ENCODE measurements at regions not wholly inside any gene's neighbourhood (a gene's known extent, or its start where the extent isn't known, plus 50 kb on each side); places are given as distances from the start of the nearest gene placed in this dataset.

DNA sequence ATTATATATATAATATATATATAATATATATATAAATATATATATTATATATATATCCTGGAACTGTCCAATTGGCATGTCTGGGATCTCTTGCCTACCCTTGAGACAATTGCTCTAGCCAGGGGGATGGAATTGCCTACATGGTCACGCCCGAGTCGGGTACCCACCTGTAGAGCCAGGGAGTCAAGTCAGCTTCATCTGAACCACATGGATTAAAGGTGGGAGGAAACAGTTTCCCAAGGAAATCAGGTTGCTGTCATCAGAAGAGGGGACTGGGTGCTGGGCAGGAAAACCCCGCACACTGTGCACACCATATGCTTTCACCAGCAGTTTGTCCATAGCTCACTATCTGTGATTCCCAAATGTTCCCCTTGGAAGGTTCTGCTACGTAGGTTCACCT lies 252.5 kb upstream of the NOX3 start:
- Histone ChIP-seq H3K4me3 (ENCODE audit: low read depth, low read length, poor library complexity, severe bottlenecking) (no peak overlapping the region), H3K4me2 (ENCODE audit: low read length) (no peak overlapping the region), H3K4me1 (ENCODE audit: insufficient read depth, low read length, poor library complexity, severe bottlenecking) (no peaks in the 10 kb centered on the region), H3K27ac (ENCODE audit: low read depth, low read length, poor library complexity, severe bottlenecking) (no peak overlapping the region), H3K79me2 (ENCODE audit: insufficient read depth, low read depth, low read length) (no peaks in the 10 kb centered on the region), H3K9me2 (ENCODE audit: insufficient read depth, low read length) (no peaks in the 10 kb centered on the region), H3K9me3 (ENCODE audit: low read length) (no peaks in the 10 kb centered on the region), H3K36me3 (ENCODE audit: insufficient read depth, low read length) (no peaks in the 10 kb centered on the region), H2AFZ (ENCODE audit: low read length) (no peak overlapping the region), H4K20me1 (ENCODE audit: insufficient read depth, low read length) (no peaks in the 10 kb centered on the region)
- TF ChIP-seq, protein P1, sequence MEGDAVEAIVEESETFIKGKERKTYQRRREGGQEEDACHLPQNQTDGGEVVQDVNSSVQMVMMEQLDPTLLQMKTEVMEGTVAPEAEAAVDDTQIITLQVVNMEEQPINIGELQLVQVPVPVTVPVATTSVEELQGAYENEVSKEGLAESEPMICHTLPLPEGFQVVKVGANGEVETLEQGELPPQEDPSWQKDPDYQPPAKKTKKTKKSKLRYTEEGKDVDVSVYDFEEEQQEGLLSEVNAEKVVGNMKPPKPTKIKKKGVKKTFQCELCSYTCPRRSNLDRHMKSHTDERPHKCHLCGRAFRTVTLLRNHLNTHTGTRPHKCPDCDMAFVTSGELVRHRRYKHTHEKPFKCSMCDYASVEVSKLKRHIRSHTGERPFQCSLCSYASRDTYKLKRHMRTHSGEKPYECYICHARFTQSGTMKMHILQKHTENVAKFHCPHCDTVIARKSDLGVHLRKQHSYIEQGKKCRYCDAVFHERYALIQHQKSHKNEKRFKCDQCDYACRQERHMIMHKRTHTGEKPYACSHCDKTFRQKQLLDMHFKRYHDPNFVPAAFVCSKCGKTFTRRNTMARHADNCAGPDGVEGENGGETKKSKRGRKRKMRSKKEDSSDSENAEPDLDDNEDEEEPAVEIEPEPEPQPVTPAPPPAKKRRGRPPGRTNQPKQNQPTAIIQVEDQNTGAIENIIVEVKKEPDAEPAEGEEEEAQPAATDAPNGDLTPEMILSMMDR (conservative IDR thresholded peaks at IDR 0.05; ENCODE audit: low read length) = no peak
- TF ChIP-seq EZH2phosphoT487 (IDR thresholded peaks at IDR 0.05; ENCODE audit: borderline replicate concordance, low read depth, low read length) = no peak
- DNase-seq (ENCODE audit: low spot score) = no peak
- BruUV-seq (replicated peaks) = no TSS peak
- ChIA-PET POLR2A (no interaction called here), CTCF (ENCODE audit: unreplicated experiment) (no interaction called here)
- intact Hi-C loops (cut with micrococcal nuclease; ENCODE audit: unreplicated experiment) = no loop called here

DNA sequence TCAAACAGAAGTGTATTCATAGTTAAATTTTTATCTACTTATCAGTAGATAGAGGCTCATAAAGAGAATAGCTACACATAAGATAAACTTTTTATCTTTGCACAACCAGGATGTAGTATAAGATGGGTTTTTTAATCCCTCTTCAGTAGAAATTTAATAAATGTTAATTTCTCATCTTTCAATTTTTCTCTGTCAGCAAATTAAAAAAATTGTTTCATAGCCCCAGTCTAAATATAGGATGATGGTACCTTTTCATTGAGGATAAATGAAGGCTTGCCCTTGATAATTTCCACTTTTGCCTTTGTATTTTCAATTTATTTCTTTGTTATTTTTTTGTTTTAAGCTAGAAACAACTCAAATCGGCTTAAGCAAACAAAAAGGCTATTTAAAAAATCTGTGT lies 251.2 kb upstream of the NOX3 start:
- DNase-seq (ENCODE audit: low spot score) = no peak
- ChIA-PET POLR2A (no interaction called here), CTCF (ENCODE audit: unreplicated experiment) (no interaction called here)
- Histone ChIP-seq H3K4me3 (ENCODE audit: low read depth, low read length, poor library complexity, severe bottlenecking) (no peak overlapping the region), H2AFZ (ENCODE audit: low read length) (no peak overlapping the region), H3K9me3 (ENCODE audit: low read length) (no peaks in the 10 kb centered on the region), H3K79me2 (ENCODE audit: insufficient read depth, low read depth, low read length) (no peaks in the 10 kb centered on the region), H4K20me1 (ENCODE audit: insufficient read depth, low read length) (no peaks in the 10 kb centered on the region), H3K36me3 (ENCODE audit: insufficient read depth, low read length) (no peaks in the 10 kb centered on the region), H3K9me2 (ENCODE audit: insufficient read depth, low read length) (no peaks in the 10 kb centered on the region), H3K27ac (ENCODE audit: low read depth, low read length, poor library complexity, severe bottlenecking) (no peak overlapping the region), H3K4me2 (ENCODE audit: low read length) (no peak overlapping the region), H3K4me1 (ENCODE audit: insufficient read depth, low read length, poor library complexity, severe bottlenecking) (no peaks in the 10 kb centered on the region)
- intact Hi-C loops (cut with micrococcal nuclease; ENCODE audit: unreplicated experiment) = no loop called here
- TF ChIP-seq, protein P1 (conservative IDR thresholded peaks at IDR 0.05; ENCODE audit: low read length) = no peak
- no peak for TF ChIP-seq EZH2phosphoT487 (IDR thresholded peaks at IDR 0.05; ENCODE audit: borderline replicate concordance, low read depth, low read length)
- BruUV-seq (replicated peaks) = no TSS peak

DNA sequence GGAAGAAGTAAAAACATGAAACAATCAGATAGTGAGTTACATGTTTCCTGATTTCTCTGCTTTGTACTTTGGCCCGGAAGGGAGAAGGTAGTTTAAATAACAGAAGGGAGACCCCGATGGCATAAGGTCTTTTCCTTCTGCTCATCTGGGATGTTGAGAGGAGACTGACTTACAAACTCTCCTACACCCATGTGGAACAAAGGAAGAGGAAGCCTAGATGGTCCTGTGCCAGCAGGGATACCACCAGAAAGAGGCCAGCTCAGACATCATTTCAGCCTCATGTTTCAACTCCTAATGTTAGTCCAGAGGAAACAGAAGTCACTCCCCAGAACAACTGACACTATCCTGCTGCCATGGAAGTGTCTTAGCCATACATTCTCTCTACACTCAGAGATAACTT lies 250.7 kb upstream of the NOX3 start:
- H3K36me3 ChIP-seq (ENCODE audit: insufficient read depth, low read length) = no peaks in the 10 kb centered on the region
- H3K27ac ChIP-seq (ENCODE audit: low read depth, low read length, poor library complexity, severe bottlenecking) = no peak overlapping the region
- intact Hi-C loops (cut with micrococcal nuclease; ENCODE audit: unreplicated experiment) = no loop called here
- no peaks in the 10 kb centered on the region for H3K9me2 ChIP-seq (ENCODE audit: insufficient read depth, low read length)
- no peaks in the 10 kb centered on the region for H3K79me2 ChIP-seq (ENCODE audit: insufficient read depth, low read depth, low read length)
- no peak for DNase-seq (ENCODE audit: low spot score)
- H3K4me2 ChIP-seq (ENCODE audit: low read length) = no peak overlapping the region
- no peaks in the 10 kb centered on the region for H4K20me1 ChIP-seq (ENCODE audit: insufficient read depth, low read length)
- no peaks in the 10 kb centered on the region for H3K9me3 ChIP-seq (ENCODE audit: low read length)
- H3K4me3 ChIP-seq (ENCODE audit: low read depth, low read length, poor library complexity, severe bottlenecking) = no peak overlapping the region
- ChIA-PET CTCF (ENCODE audit: unreplicated experiment) (no interaction called here), POLR2A (interaction anchor here (0.5 kb wide), 1 partner anchor 408 kb away, joined by 3 read pairs; no protein-coding TSS in a partner anchor)
- no peaks in the 10 kb centered on the region for H3K4me1 ChIP-seq (ENCODE audit: insufficient read depth, low read length, poor library complexity, severe bottlenecking)
- no peak for TF ChIP-seq EZH2phosphoT487 (IDR thresholded peaks at IDR 0.05; ENCODE audit: borderline replicate concordance, low read depth, low read length)
- TF ChIP-seq, protein P1 (conservative IDR thresholded peaks at IDR 0.05; ENCODE audit: low read length) = no peak
- no TSS peak for BruUV-seq (replicated peaks)
- no peak overlapping the region for H2AFZ ChIP-seq (ENCODE audit: low read length)

All from OCI-LY7 (cell line).